ENCODE measurements at regions not wholly inside any gene's neighbourhood (a gene's known extent, or its start where the extent isn't known, plus 50 kb on each side); places are given as distances from the start of the nearest gene placed in this dataset.

GRCh38 chr1:37130221-37130948 is 96.1 kb upstream of the GRIK3 start:
- peaks cover 70% of the 10 kb centered on the region for H3K27me3 Mint-ChIP-seq (ENCODE audit: low read depth, poor library complexity)

GRCh38 chr1:37131281-37131680 is 97.0 kb upstream of the GRIK3 start:
- peaks cover 66% of the 10 kb centered on the region for H3K27me3 Mint-ChIP-seq (ENCODE audit: low read depth, poor library complexity)
- no peak overlapping the region for H3K27ac Mint-ChIP-seq
- no peaks in the 10 kb centered on the region for H3K9me3 Mint-ChIP-seq
- no peak for TF ChIP-seq CTCF (IDR thresholded peaks at IDR 0.05)
- H3K36me3 Mint-ChIP-seq (ENCODE audit: low read depth) = no peaks in the 10 kb centered on the region
- no peak for DNase-seq
- H3K4me3 Mint-ChIP-seq = no peak overlapping the region
- H3K4me1 Mint-ChIP-seq = no peaks in the 10 kb centered on the region

More at GRCh38 chr1:37130221-37130948, 96.1 kb upstream of the GRIK3 start:
- Mint-ChIP-seq H3K4me3 (no peak overlapping the region), H3K36me3 (ENCODE audit: low read depth) (no peaks in the 10 kb centered on the region), H3K4me1 (no peaks in the 10 kb centered on the region), H3K27ac (no peak overlapping the region), H3K9me3 (no peaks in the 10 kb centered on the region)
- no peak for DNase-seq
- no peak for TF ChIP-seq CTCF (IDR thresholded peaks at IDR 0.05)

GRCh38 chr1:37133276-37134145 is 99.2 kb upstream of the GRIK3 start:
- no peak overlapping the region for H3K4me3 Mint-ChIP-seq
- peaks cover 60% of the 10 kb centered on the region for H3K27me3 Mint-ChIP-seq (ENCODE audit: low read depth, poor library complexity)

DNA sequence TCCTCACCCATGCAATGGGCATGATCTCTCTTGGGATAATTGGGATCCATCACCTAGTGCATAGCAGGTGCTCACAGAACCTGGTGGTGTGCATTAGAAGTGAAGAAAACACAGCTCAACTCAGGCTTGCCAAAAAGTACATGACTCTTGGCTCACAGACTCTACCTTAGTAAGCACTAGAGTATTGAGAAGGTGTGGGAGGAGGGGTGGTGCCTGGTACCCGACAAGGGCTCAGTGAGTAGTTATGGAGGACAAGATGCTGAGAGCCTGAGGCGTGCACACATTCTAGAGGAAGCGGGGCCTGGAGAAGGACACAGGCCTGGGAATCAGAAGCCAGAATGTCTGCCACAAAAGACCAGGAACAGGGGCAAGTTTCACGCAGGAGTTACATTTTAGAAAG is 100.3 kb upstream of the GRIK3 start:
- H3K9me3 Mint-ChIP-seq = no peaks in the 10 kb centered on the region
- no peak for DNase-seq
- no peak for TF ChIP-seq CTCF (IDR thresholded peaks at IDR 0.05)

More at GRCh38 chr1:37133276-37134145, 99.2 kb upstream of the GRIK3 start:
- no peaks in the 10 kb centered on the region for H3K4me1 Mint-ChIP-seq
- H3K9me3 Mint-ChIP-seq = no peaks in the 10 kb centered on the region
- DNase-seq = no peak
- H3K36me3 Mint-ChIP-seq (ENCODE audit: low read depth) = no peaks in the 10 kb centered on the region
- no peak overlapping the region for H3K27ac Mint-ChIP-seq
- TF ChIP-seq CTCF (IDR thresholded peaks at IDR 0.05) = no peak

DNA sequence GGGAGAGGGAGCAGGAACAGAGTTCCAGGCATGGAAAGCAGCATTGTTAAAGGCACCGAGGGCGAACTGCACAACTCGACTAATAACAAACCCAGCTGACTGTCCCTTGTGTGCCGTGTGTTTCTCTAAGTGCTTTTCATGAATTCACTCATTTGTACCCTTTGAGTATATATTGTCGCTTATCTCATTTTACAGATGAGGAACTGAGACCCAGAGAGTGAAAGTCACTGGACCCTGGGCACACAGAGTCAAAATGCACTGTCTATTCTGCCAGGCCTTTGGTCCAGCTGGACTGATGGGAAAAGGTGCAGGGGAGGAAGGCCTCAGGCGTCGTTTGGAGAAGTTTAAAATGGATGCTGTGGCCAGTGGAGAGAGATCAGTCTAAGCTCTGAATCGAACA is 100.7 kb upstream of the GRIK3 start:
- no peaks in the 10 kb centered on the region for H3K9me3 Mint-ChIP-seq
- no peaks in the 10 kb centered on the region for H3K4me1 Mint-ChIP-seq
- DNase-seq = no peak
- no peak overlapping the region for H3K4me3 Mint-ChIP-seq
- no peaks in the 10 kb centered on the region for H3K36me3 Mint-ChIP-seq (ENCODE audit: low read depth)
- TF ChIP-seq CTCF (IDR thresholded peaks at IDR 0.05) = no peak
- H3K27ac Mint-ChIP-seq = no peak overlapping the region
- peaks cover 48% of the 10 kb centered on the region for H3K27me3 Mint-ChIP-seq (ENCODE audit: low read depth, poor library complexity)

More for the DNA sequence above, 100.3 kb upstream of the GRIK3 start:
- Mint-ChIP-seq H3K27ac (no peak overlapping the region), H3K36me3 (ENCODE audit: low read depth) (no peaks in the 10 kb centered on the region), H3K27me3 (ENCODE audit: low read depth, poor library complexity) (peaks cover 53% of the 10 kb centered on the region), H3K4me3 (no peak overlapping the region), H3K4me1 (no peaks in the 10 kb centered on the region)

Measured in nephron progenitor cell (in vitro differentiated cells).